ENCODE measurements at regions not wholly inside any gene's neighbourhood (a gene's known extent, or its start where the extent isn't known, plus 50 kb on each side); places are given as distances from the start of the nearest gene placed in this dataset.

- TF ChIP-seq CTCF (IDR thresholded peaks at IDR 0.05), result no peak
- no peak for TF ChIP-seq POLR2A (IDR thresholded peaks at IDR 0.05)
- no peak overlapping the region for H3K4me3 ChIP-seq (ENCODE audit: low read depth, poor library complexity, severe bottlenecking)
- DNase-seq (ENCODE audit: low spot score in 2 of 2), result no peak
- intact Hi-C loops (cut with DNase I; ENCODE audit: low total_unique reads), result no loop called here
- 71 to 79% methylated on average over 4 of the region's 4 CpGs for WGBS, 2 donors
Measured at GRCh38 chr2:204175552-204176271, 239.1 kb downstream of the ICOS start.

- intact Hi-C loops (cut with DNase I; ENCODE audit: low total_unique reads), result no loop called here
- DNase-seq (ENCODE audit: low spot score in 2 of 2), result no peak
- H3K4me3 ChIP-seq (ENCODE audit: low read depth, poor library complexity, severe bottlenecking), result no peak overlapping the region
- TF ChIP-seq POLR2A (IDR thresholded peaks at IDR 0.05) (no peak), CTCF (IDR thresholded peaks at IDR 0.05) (no peak)
- 95 to 100% methylated on average over 1 of the region's 1 CpG for WGBS, 2 donors
Measured at GRCh38 chr2:204176306-204176705, 239.7 kb downstream of the ICOS start.

GRCh38 chr2:204177251-204177976 is 240.9 kb downstream of the ICOS start:
- 84 to 86% methylated on average over 4 of the region's 4 CpGs for WGBS, 2 donors
- intact Hi-C loops (cut with DNase I; ENCODE audit: low total_unique reads), result no loop called here
- DNase-seq (ENCODE audit: low spot score in 2 of 2), result no peak

GRCh38 chr2:204177977-204178522 is 241.5 kb downstream of the ICOS start:
- no peak overlapping the region for H3K4me3 ChIP-seq (ENCODE audit: low read depth, poor library complexity, severe bottlenecking)
- no peak for TF ChIP-seq CTCF (IDR thresholded peaks at IDR 0.05)
- intact Hi-C loops (cut with DNase I; ENCODE audit: low total_unique reads), result no loop called here
- 53 to 55% methylated on average over 3 of the region's 3 CpGs for WGBS, 2 donors
- DNase-seq (ENCODE audit: low spot score in 2 of 2), result no peak

More at GRCh38 chr2:204177251-204177976, 240.9 kb downstream of the ICOS start:
- H3K4me3 ChIP-seq (ENCODE audit: low read depth, poor library complexity, severe bottlenecking), result no peak overlapping the region
- TF ChIP-seq CTCF (IDR thresholded peaks at IDR 0.05), result no peak
- no peak for TF ChIP-seq POLR2A (IDR thresholded peaks at IDR 0.05)

- TF ChIP-seq POLR2A (IDR thresholded peaks at IDR 0.05) (no peak), CTCF (IDR thresholded peaks at IDR 0.05) (no peak)
- H3K4me3 ChIP-seq (ENCODE audit: low read depth, poor library complexity, severe bottlenecking), result no peak overlapping the region
- no peak for DNase-seq (ENCODE audit: low spot score in 2 of 2)
- 41 to 50% methylated on average over 1 of the region's 1 CpG for WGBS, 2 donors
- intact Hi-C loops (cut with DNase I; ENCODE audit: low total_unique reads), result no loop called here
Measured at GRCh38 chr2:204180649-204181048, 244.1 kb downstream of the ICOS start.

Data from lower leg skin (tissue), 4 donors.